Activated B cell treated with CpG ODN at 0.5 μM for 24 hours (primary cell): ENCODE measurements at regions not wholly inside any gene's neighbourhood (a gene's known extent, or its start where the extent isn't known, plus 50 kb on each side); places are given as distances from the start of the nearest gene placed in this dataset.

Experiments
- ATAC-seq: fragments of 200-7000 bp; cut with Tn5 transposase; one replicate; pipeline ENCODE4 v1.10.0; 2021; ENCODE audit warnings: low read depth, mild to moderate bottlenecking, moderate library complexity
- CTCF ChIA-PET: fragments of 350-600 bp; sonication (Branson Sonifier 250); formaldehyde crosslinking; loops from one replicate; lab custom pipeline; 2021; ENCODE audit warnings: antibody characterized with exemption; lab: Charles Lee
- POLR2A ChIA-PET: fragments of 350-600 bp; sonication (Branson Sonifier 250); formaldehyde crosslinking; loops from one replicate; lab custom pipeline; 2021; ENCODE audit warnings: antibody characterized with exemption; lab: Charles Lee
- DNase-seq: peaks from one replicate; pipeline ENCODE4 v3.0.0; 2022
- H3K27ac Mint-ChIP-seq: one replicate; pipeline ENCODE4 v1.8.0; 2020; ENCODE audit warnings: mixed read lengths
- H3K27me3 Mint-ChIP-seq: one replicate; pipeline ENCODE4 v1.8.0; 2021; ENCODE audit warnings: mixed read lengths
- H3K36me3 Mint-ChIP-seq: one replicate; pipeline ENCODE4 v1.8.0; 2021; ENCODE audit warnings: low read depth, mixed read lengths
- H3K4me1 Mint-ChIP-seq: one replicate; pipeline ENCODE4 v1.8.0; 2021; ENCODE audit warnings: mixed read lengths
- H3K4me3 Mint-ChIP-seq: one replicate; pipeline ENCODE4 v1.8.0; 2020; ENCODE audit warnings: mild to moderate bottlenecking, mixed read lengths
- H3K9me3 Mint-ChIP-seq: one replicate; pipeline ENCODE4 v1.8.0; 2020; ENCODE audit warnings: mixed read lengths
- CTCF ChIP-seq: fragments of 200-600 bp; IDR thresholded peaks from one replicate; pipeline ENCODE4 v1.8.0; 2022; ENCODE audit warnings: antibody characterized with exemption, mild to moderate bottlenecking
- intact Hi-C: fragments of 100-400 bp; cut with micrococcal nuclease; formaldehyde crosslinking; loops from one replicate; pipeline ENCODE4 v1.15.1; 2024

DNA sequence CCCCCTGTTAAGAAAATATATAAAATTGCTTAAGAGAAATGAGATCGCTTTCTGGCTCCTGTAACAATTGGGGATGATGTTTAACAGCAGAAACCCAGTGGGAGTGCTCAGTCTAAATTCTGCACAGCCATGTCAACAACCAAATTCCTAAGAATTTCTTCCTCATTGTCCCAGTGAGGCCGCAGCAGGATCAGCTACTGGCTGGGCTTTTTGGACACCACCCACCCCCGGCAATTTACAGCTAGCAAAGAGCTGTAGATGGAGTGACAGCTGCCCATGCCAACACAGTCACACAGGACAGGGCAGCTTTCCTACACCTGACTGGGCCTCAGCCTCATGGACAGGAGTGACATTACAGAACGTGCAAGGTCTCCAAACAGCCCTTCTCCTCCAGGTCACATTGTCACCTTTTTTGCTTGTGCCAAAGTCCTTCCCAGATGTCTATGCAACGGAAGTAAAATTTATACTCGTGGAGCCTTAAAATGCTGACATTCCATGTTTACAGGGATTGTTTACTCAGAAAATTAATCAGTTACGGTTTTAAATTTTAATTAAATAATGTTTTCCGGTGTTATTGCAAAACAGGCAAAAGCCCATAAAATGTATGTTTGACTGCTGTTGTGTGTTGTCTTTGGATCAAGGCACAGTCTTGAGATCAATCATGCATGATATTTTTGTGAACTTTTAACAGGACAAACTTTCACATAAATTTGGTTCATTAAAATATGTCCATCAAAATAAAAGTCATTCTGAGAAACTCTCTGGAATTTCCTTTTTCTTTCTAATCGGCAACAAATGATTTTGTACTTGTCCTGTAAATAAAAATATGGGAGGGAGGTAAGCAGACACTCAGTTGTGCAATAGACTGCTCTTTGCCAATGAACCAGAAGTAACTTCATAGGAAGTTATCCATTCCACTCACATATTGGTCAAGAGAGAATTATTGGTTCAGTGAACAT is 943.2 kb downstream of the MCTP2 start:
- no peak for TF ChIP-seq CTCF
- ATAC-seq = no peak
- Mint-ChIP-seq H3K4me1 (no peaks in the 10 kb centered on the region), H3K27ac (no peak overlapping the region), H3K9me3 (no peaks in the 10 kb centered on the region), H3K27me3 (no peaks in the 10 kb centered on the region), H3K4me3 (no peak overlapping the region), H3K36me3 (no peaks in the 10 kb centered on the region)
- ChIA-PET CTCF (no interaction called here), POLR2A (no interaction called here)
- no peak for DNase-seq
- intact Hi-C loops = no loop called here

DNA sequence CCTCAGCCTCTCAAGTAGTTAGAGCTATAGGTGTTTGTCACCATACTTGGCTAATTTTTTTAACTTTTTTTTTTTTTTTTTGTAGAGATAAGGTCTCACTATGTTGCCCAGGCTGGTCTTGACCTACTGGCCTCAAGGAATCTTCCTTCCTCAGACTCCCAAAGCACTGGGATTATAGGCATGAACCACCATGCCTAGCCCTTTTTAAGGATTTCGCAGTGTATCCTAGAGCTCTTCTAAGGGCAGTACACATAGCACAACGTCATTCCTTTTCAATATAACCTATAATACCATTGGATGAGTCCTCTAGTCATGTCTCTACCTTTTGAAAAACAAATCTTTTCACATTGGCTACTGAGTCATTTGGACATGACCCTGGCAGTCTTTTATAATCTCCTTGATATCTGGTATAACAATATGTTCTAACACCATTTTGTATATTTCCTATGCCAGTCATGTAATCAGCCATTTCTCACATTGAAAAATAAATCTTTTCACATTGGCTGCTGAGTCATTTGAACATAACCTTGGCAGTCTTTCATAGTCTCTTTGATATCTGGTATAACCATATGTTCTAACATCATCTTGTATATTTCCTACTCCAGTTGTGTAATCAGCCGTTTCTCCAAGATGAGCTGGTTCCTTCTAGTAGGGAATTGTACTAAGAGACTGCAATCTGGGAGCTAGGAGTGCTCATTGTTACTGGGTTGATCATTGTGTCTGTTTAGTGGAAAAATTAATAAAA is 944.7 kb downstream of the MCTP2 start:
- intact Hi-C loops = no loop called here
- ChIA-PET POLR2A (no interaction called here), CTCF (no interaction called here)
- Mint-ChIP-seq H3K4me3 (no peak overlapping the region), H3K9me3 (peaks cover 4% of the 10 kb centered on the region), H3K27ac (no peak overlapping the region), H3K27me3 (no peaks in the 10 kb centered on the region), H3K4me1 (no peaks in the 10 kb centered on the region), H3K36me3 (no peaks in the 10 kb centered on the region)
- DNase-seq (no peak), ATAC-seq (no peak)
- TF ChIP-seq CTCF = no peak

GRCh38 chr15:95176794-95177577 is 945.6 kb downstream of the MCTP2 start:
- ATAC-seq (no peak), DNase-seq (no peak)
- ChIA-PET POLR2A (no interaction called here), CTCF (no interaction called here)
- peaks cover 8% of the 10 kb centered on the region for H3K9me3 Mint-ChIP-seq
- no peaks in the 10 kb centered on the region for H3K4me1 Mint-ChIP-seq
- intact Hi-C loops = no loop called here
- H3K4me3 Mint-ChIP-seq = no peak overlapping the region
- H3K36me3 Mint-ChIP-seq = no peaks in the 10 kb centered on the region
- no peaks in the 10 kb centered on the region for H3K27me3 Mint-ChIP-seq
- no peak overlapping the region for H3K27ac Mint-ChIP-seq
- TF ChIP-seq CTCF = no peak

DNA sequence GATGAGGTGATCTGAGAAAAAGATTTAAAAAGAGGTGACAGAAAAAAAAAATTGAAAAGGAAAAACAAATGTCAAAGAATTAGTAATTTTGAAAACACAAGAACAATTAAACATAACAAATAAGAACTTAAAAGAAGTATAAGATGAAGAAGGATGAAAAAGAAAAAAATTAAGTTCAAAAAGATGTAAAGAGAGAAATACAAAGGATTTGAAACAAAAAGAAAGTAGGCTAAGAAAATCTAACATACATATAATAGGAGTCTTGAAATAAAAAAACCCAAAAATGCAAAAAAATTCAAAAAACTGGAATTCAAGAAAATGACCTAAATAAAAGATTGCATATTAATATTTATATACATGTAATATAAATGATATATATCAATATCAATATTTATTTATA is 949.2 kb downstream of the MCTP2 start:
- Mint-ChIP-seq H3K36me3 (no peaks in the 10 kb centered on the region), H3K9me3 (peaks cover 10% of the 10 kb centered on the region), H3K27ac (no peak overlapping the region), H3K4me3 (no peak overlapping the region), H3K4me1 (no peaks in the 10 kb centered on the region), H3K27me3 (no peaks in the 10 kb centered on the region)
- DNase-seq (no peak), ATAC-seq (no peak)
- CTCF ChIA-PET = no interaction called here
- intact Hi-C loops = no loop called here
- POLR2A ChIA-PET = no interaction called here
- TF ChIP-seq CTCF = no peak
